ENCODE measurements at regions not wholly inside any gene's neighbourhood (a gene's known extent, or its start where the extent isn't known, plus 50 kb on each side); places are given as distances from the start of the nearest gene placed in this dataset.

DNA sequence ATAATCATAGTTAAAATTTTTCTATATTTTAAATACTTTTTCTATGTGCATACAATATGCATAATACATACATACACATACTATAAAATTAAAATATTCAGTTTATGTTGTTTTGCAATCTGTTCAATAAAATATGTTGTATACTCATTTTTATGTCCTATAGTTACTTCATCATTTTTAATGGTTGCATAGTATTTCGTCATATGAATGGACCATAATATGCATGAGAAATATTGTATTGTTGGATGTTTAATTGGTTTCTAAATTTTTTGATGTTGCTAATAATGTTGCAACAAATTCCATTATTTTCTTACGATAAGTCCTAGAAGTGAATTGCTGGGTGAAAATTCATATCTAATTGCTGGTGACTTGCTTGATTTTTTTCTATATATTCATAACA is 211.5 kb upstream of the GCFC2 start:
- DNase-seq (ENCODE audit: low read depth in 2 of 2), result no peak
- H3K79me2 ChIP-seq (ENCODE audit: control insufficient read depth, insufficient read depth, low read length), result no peaks in the 10 kb centered on the region
- TF ChIP-seq CTCF (conservative IDR thresholded peaks at IDR 0.05 in 1 of 2, IDR thresholded peaks at IDR 0.05 in 1 of 2; ENCODE audit: low read depth in 1 of 2, low read length in 2 of 2), result no peak
- TF ChIP-seq EZH2 (IDR thresholded peaks at IDR 0.05; ENCODE audit: low read length, missing control alignments), result no peak

GRCh38 chr2:75920859-75921551 is 210.3 kb upstream of the GCFC2 start:
- DNase-seq (ENCODE audit: low read depth in 2 of 2), result no peak
- Histone ChIP-seq H2AFZ (ENCODE audit: low read length) (no peak overlapping the region), H3K27ac (ENCODE audit: insufficient read depth, low read length) (no peak overlapping the region), H4K20me1 (ENCODE audit: control insufficient read depth, extremely low read depth, insufficient read depth, low read length) (no peaks in the 10 kb centered on the region), H3K79me2 (ENCODE audit: control insufficient read depth, insufficient read depth, low read length) (no peaks in the 10 kb centered on the region), H3K9ac (ENCODE audit: insufficient read depth, low read length) (no peak overlapping the region), H3K36me3 (ENCODE audit: control insufficient read depth, insufficient read depth, low read length) (no peaks in the 10 kb centered on the region), H3K4me3 (replicated peaks in 1 of 4; ENCODE audit: control extremely low read depth in 1 of 4, insufficient read depth in 1 of 4, low read depth in 3 of 4, low read length in 4 of 4) (no peak overlapping the region), H3K4me2 (ENCODE audit: extremely low read depth, insufficient read depth, low read length) (no peak overlapping the region), H3K9me3 (ENCODE audit: control insufficient read depth, insufficient read depth, low read depth, low read length) (no peaks in the 10 kb centered on the region), H3K27me3 (ENCODE audit: control insufficient read depth, insufficient read depth, low read length) (no peaks in the 10 kb centered on the region), H3K4me1 (ENCODE audit: control insufficient read depth, extremely low read depth, insufficient read depth, low read length) (no peaks in the 10 kb centered on the region)
- TF ChIP-seq CTCF (conservative IDR thresholded peaks at IDR 0.05 in 1 of 2, IDR thresholded peaks at IDR 0.05 in 1 of 2; ENCODE audit: low read depth in 1 of 2, low read length in 2 of 2) (no peak), EZH2 (IDR thresholded peaks at IDR 0.05; ENCODE audit: low read length, missing control alignments) (no peak)

More for the DNA sequence above, 211.5 kb upstream of the GCFC2 start:
- Histone ChIP-seq H3K27ac (ENCODE audit: insufficient read depth, low read length) (no peak overlapping the region), H3K9me3 (ENCODE audit: control insufficient read depth, insufficient read depth, low read depth, low read length) (no peaks in the 10 kb centered on the region), H2AFZ (ENCODE audit: low read length) (no peak overlapping the region), H3K36me3 (ENCODE audit: control insufficient read depth, insufficient read depth, low read length) (no peaks in the 10 kb centered on the region), H4K20me1 (ENCODE audit: control insufficient read depth, extremely low read depth, insufficient read depth, low read length) (no peaks in the 10 kb centered on the region), H3K9ac (ENCODE audit: insufficient read depth, low read length) (no peak overlapping the region), H3K4me1 (ENCODE audit: control insufficient read depth, extremely low read depth, insufficient read depth, low read length) (no peaks in the 10 kb centered on the region), H3K4me2 (ENCODE audit: extremely low read depth, insufficient read depth, low read length) (no peak overlapping the region), H3K27me3 (ENCODE audit: control insufficient read depth, insufficient read depth, low read length) (no peaks in the 10 kb centered on the region), H3K4me3 (replicated peaks in 1 of 4; ENCODE audit: control extremely low read depth in 1 of 4, insufficient read depth in 1 of 4, low read depth in 3 of 4, low read length in 4 of 4) (no peak overlapping the region)

GRCh38 chr2:75915851-75916634 is 205.3 kb upstream of the GCFC2 start:
- Histone ChIP-seq H4K20me1 (ENCODE audit: control insufficient read depth, extremely low read depth, insufficient read depth, low read length) (no peaks in the 10 kb centered on the region), H3K9ac (ENCODE audit: insufficient read depth, low read length) (no peak overlapping the region), H3K4me1 (ENCODE audit: control insufficient read depth, extremely low read depth, insufficient read depth, low read length) (no peaks in the 10 kb centered on the region), H3K36me3 (ENCODE audit: control insufficient read depth, insufficient read depth, low read length) (no peaks in the 10 kb centered on the region), H2AFZ (ENCODE audit: low read length) (no peak overlapping the region), H3K4me3 (replicated peaks in 1 of 4; ENCODE audit: control extremely low read depth in 1 of 4, insufficient read depth in 1 of 4, low read depth in 3 of 4, low read length in 4 of 4) (no peak overlapping the region), H3K9me3 (ENCODE audit: control insufficient read depth, insufficient read depth, low read depth, low read length) (no peaks in the 10 kb centered on the region), H3K27ac (ENCODE audit: insufficient read depth, low read length) (no peak overlapping the region), H3K79me2 (ENCODE audit: control insufficient read depth, insufficient read depth, low read length) (no peaks in the 10 kb centered on the region), H3K4me2 (ENCODE audit: extremely low read depth, insufficient read depth, low read length) (no peak overlapping the region), H3K27me3 (ENCODE audit: control insufficient read depth, insufficient read depth, low read length) (no peaks in the 10 kb centered on the region)
- DNase-seq (ENCODE audit: low read depth in 2 of 2), result no peak
- no peak for TF ChIP-seq CTCF (conservative IDR thresholded peaks at IDR 0.05 in 1 of 2, IDR thresholded peaks at IDR 0.05 in 1 of 2; ENCODE audit: low read depth in 1 of 2, low read length in 2 of 2)
